H1 (cell line): ENCODE measurements at regions not wholly inside any gene's neighbourhood (a gene's known extent, or its start where the extent isn't known, plus 50 kb on each side); places are given as distances from the start of the nearest gene placed in this dataset.

Source experiments
- CTCF ChIA-PET: fragments of 300-600 bp; sonication (Branson Sonifier 250); formaldehyde crosslinking; loops from one replicate; lab custom pipeline; 2021; ENCODE audit not compliant: partially characterized antibody; lab: Charles Lee
- POLR2A ChIA-PET: fragments of 300-600 bp; sonication (Branson Sonifier 250); formaldehyde crosslinking; loops from one replicate; lab custom pipeline; 2021; ENCODE audit warnings: inconsistent platforms; ENCODE audit not compliant: partially characterized antibody; lab: Charles Lee
- DNase-seq, 2 experiments: peaks; one replicate each; pipeline versions ENCODE4 v3.0.0 to v3.0.0-alpha.2; 2010 to 2022; ENCODE audit warnings: low spot score in 2 of 2, low read depth in 1 of 2, mixed read lengths in 1 of 2
- FAIRE-seq: peaks from 2 replicates; lab custom pipeline; 2011; peaks lifted over from hg19 to GRCh38; lab: Jason Lieb, UNC
- H2AFZ ChIP-seq: 2 replicates; pipeline ENCODE4 v1.8.1; 2012; ENCODE audit warnings: low read length, inconsistent platforms
- H2AK5ac ChIP-seq: 2 replicates; pipeline ENCODE4 v1.6.1; 2013; ENCODE audit warnings: low read depth, low read length
- H2BK120ac ChIP-seq: replicated peaks from 2 replicates; pipeline ENCODE3; 2013; ENCODE audit warnings: low read depth, low read length, inconsistent platforms
- H2BK12ac ChIP-seq: 2 replicates; pipeline ENCODE4 v1.6.1; 2013; ENCODE audit warnings: low read depth, low read length
- H2BK15ac ChIP-seq: 2 replicates; pipeline ENCODE4 v1.6.1; 2013; ENCODE audit warnings: low read length
- H2BK20ac ChIP-seq: 2 replicates; pipeline ENCODE4 v1.6.1; 2013; ENCODE audit warnings: low read length
- H2BK5ac ChIP-seq: 2 replicates; pipeline ENCODE4 v1.6.1; 2013; ENCODE audit warnings: low read depth, low read length
- H3K14ac ChIP-seq: 2 replicates; pipeline ENCODE4 v1.6.1; 2013; ENCODE audit warnings: inconsistent platforms; ENCODE audit not compliant: insufficient read length
- H3K18ac ChIP-seq: 2 replicates; pipeline ENCODE4 v1.6.1; 2013; ENCODE audit warnings: low read length; ENCODE audit errors: extremely low read depth
- H3K23ac ChIP-seq: 2 replicates; pipeline ENCODE4 v1.6.1; 2013; ENCODE audit warnings: inconsistent platforms; ENCODE audit not compliant: insufficient read length
- H3K23me2 ChIP-seq: 2 replicates; pipeline ENCODE4 v1.6.1; 2013; ENCODE audit warnings: low read depth, low read length
- H3K27ac ChIP-seq: 2 replicates; pipeline ENCODE4 v1.6.1; 2011; ENCODE audit warnings: low read depth, low read length, inconsistent platforms
- H3K27me3 ChIP-seq, 4 experiments: replicated peaks in 1 of 4; 1 replicate in 1 of 4; 2 replicates in 3 of 4; pipeline versions ENCODE4 v1.6.1 to v1.8.1; 2011 to 2013; ENCODE audit warnings: low read length in 3 of 4, mild to moderate bottlenecking in 3 of 4, inconsistent platforms in 2 of 4, mixed read lengths in 2 of 4, moderate library complexity in 1 of 4; ENCODE audit not compliant: control insufficient read depth in 3 of 4, insufficient read depth in 3 of 4; ENCODE audit errors: extremely low read depth in 1 of 4
- H3K36me3 ChIP-seq, 4 experiments: 2 replicates each; pipeline versions ENCODE4 v1.6.1 to v1.8.1; 2011 to 2013; ENCODE audit warnings: mild to moderate bottlenecking in 4 of 4, low read length in 3 of 4, moderate library complexity in 2 of 4, control low read depth in 1 of 4, inconsistent platforms in 1 of 4; ENCODE audit not compliant: insufficient read depth in 4 of 4, control insufficient read depth in 2 of 4
- H3K4ac ChIP-seq: replicated peaks from 2 replicates; pipeline ENCODE3; 2013; ENCODE audit warnings: low read length, low read depth, mixed read lengths, inconsistent platforms; ENCODE audit not compliant: insufficient read length
- H3K4me1 ChIP-seq, 4 experiments: replicated peaks in 1 of 4; 1 replicate in 1 of 4; 2 replicates in 3 of 4; pipeline versions ENCODE4 v1.6.1 to v1.8.1; 2011 to 2013; ENCODE audit warnings: low read length in 3 of 4, inconsistent platforms in 2 of 4, mixed read lengths in 1 of 4; ENCODE audit not compliant: insufficient read depth in 4 of 4, control insufficient read depth in 3 of 4
- H3K4me2 ChIP-seq, 2 experiments: 2 replicates each; pipeline versions ENCODE4 v1.6.1 to v1.8.1; 2011 to 2013; ENCODE audit warnings: low read depth in 2 of 2, low read length in 2 of 2, control low read depth in 1 of 2, inconsistent platforms in 1 of 2, mild to moderate bottlenecking in 1 of 2; ENCODE audit not compliant: insufficient read depth in 1 of 2
- H3K4me3 ChIP-seq, 4 experiments: fragments of 200-600, 300-600 bp in 1 of 4; sonication (generic), shearing (Covaris generic), sonication (Bioruptor Twin) in 1 of 4; 2 replicates each; pipeline versions ENCODE4 v1.5.1 to v1.8.1; 2011 to 2016; ENCODE audit warnings: low read length in 4 of 4, low read depth in 3 of 4, control low read depth in 2 of 4, inconsistent platforms in 2 of 4, mild to moderate bottlenecking in 2 of 4, mixed read lengths in 1 of 4, moderate library complexity in 1 of 4; ENCODE audit not compliant: insufficient read depth in 2 of 4; ENCODE audit errors: extremely low read depth in 1 of 4
- H3K56ac ChIP-seq: replicated peaks from 2 replicates; pipeline ENCODE3; 2013; ENCODE audit warnings: low read depth, mild to moderate bottlenecking, mixed read lengths, low read length, inconsistent platforms; ENCODE audit not compliant: insufficient read length
- H3K79me1 ChIP-seq: 2 replicates; pipeline ENCODE4 v1.6.1; 2013; ENCODE audit warnings: low read depth, low read length, control low read depth
- H3K79me2 ChIP-seq, 2 experiments: 2 replicates each; pipeline versions ENCODE4 v1.6.1 to v1.8.1; 2012 to 2013; ENCODE audit warnings: low read length in 2 of 2, mild to moderate bottlenecking in 2 of 2, inconsistent platforms in 1 of 2; ENCODE audit not compliant: insufficient read depth in 2 of 2, control insufficient read depth in 1 of 2
- H3K9ac ChIP-seq, 4 experiments: replicated peaks in 1 of 4; 1 replicate in 1 of 4; 2 replicates in 3 of 4; pipeline versions ENCODE4 v1.6.1 to v1.8.1; 2011 to 2013; ENCODE audit warnings: low read depth in 3 of 4, low read length in 3 of 4, control low read depth in 2 of 4, mild to moderate bottlenecking in 2 of 4, moderate library complexity in 2 of 4, inconsistent platforms in 1 of 4; ENCODE audit errors: extremely low read depth in 1 of 4
- H3K9me3 ChIP-seq, 2 experiments: 2 replicates each; pipeline versions ENCODE4 v1.6.1 to v1.8.1; 2012 to 2013; ENCODE audit warnings: mild to moderate bottlenecking in 2 of 2, moderate library complexity in 2 of 2, control low read depth in 1 of 2, inconsistent platforms in 1 of 2, low read depth in 1 of 2, low read length in 1 of 2, mixed read lengths in 1 of 2; ENCODE audit not compliant: insufficient read depth in 2 of 2
- H4K20me1 ChIP-seq, 2 experiments: replicated peaks in 1 of 2; 2 replicates each; pipeline versions ENCODE3 to v1.8.1; 2011 to 2013; ENCODE audit warnings: inconsistent platforms in 2 of 2, low read length in 2 of 2, mild to moderate bottlenecking in 1 of 2; ENCODE audit not compliant: insufficient read depth in 2 of 2, control insufficient read depth in 1 of 2
- H4K5ac ChIP-seq: 2 replicates; pipeline ENCODE4 v1.6.1; 2013; ENCODE audit warnings: low read length, low read depth, mixed read lengths, inconsistent platforms; ENCODE audit not compliant: insufficient read length
- H4K8ac ChIP-seq: 2 replicates; pipeline ENCODE4 v1.8.0; 2013; ENCODE audit warnings: mild to moderate bottlenecking, moderate library complexity, low read length, inconsistent platforms; ENCODE audit not compliant: insufficient read depth; ENCODE audit errors: extremely low read depth
- H4K91ac ChIP-seq: replicated peaks from 2 replicates; pipeline ENCODE3; 2013; ENCODE audit warnings: low read length, mixed read lengths, inconsistent platforms; ENCODE audit not compliant: insufficient read length
- BACH1 ChIP-seq: IDR thresholded peaks from 2 replicates; pipeline ENCODE4 v1.6.1; 2012; ENCODE audit warnings: low read length, improper control_type of control experiment
- CREB1 ChIP-seq: IDR thresholded peaks from 2 replicates; pipeline ENCODE4 v1.6.1; 2012; ENCODE audit warnings: inconsistent platforms
- EP300 ChIP-seq, 2 experiments: IDR thresholded peaks; 1 replicate in 1 of 2; 2 replicates in 1 of 2; pipeline ENCODE4 v1.6.1; 2011 to 2012; ENCODE audit warnings: low read depth in 2 of 2, low read length in 2 of 2, mild to moderate bottlenecking in 2 of 2, borderline replicate concordance in 1 of 2, inconsistent platforms in 1 of 2, moderate library complexity in 1 of 2
- GABPA ChIP-seq: IDR thresholded peaks from 2 replicates; pipeline ENCODE4 v1.6.1; 2011; ENCODE audit warnings: mild to moderate bottlenecking, low read length, moderate library complexity, borderline replicate concordance; ENCODE audit not compliant: insufficient read depth
- KDM5A ChIP-seq: fragments of 200-600 bp; IDR thresholded peaks from 2 replicates; pipeline ENCODE4 v1.7.1; 2012; ENCODE audit warnings: mild to moderate bottlenecking, low read length, inconsistent platforms, mixed read lengths
- RXRA ChIP-seq: IDR thresholded peaks from 2 replicates; pipeline ENCODE4 v1.6.1; 2011; ENCODE audit warnings: low read depth, mild to moderate bottlenecking, low read length, moderate library complexity; ENCODE audit not compliant: insufficient read depth
- YY1 ChIP-seq: IDR thresholded peaks from 2 replicates; pipeline ENCODE4 v1.6.1; 2011; ENCODE audit warnings: low read depth, mild to moderate bottlenecking, low read length
- WGBS, 2 experiments: shearing (Covaris generic) in 1 of 2; methylation state at CpG; one replicate each; pipeline versions ENCODE4 v1.1.6 to v1.1.7; 2013 to 2015; ENCODE audit warnings: low lambda C conversion rate in 2 of 2, mixed read lengths in 2 of 2, inconsistent platforms in 1 of 2, low coverage in 1 of 2, missing lambda C conversion rate in 1 of 2; ENCODE audit not compliant: insufficient replicate concordance in 2 of 2, insufficient coverage in 1 of 2, insufficient read length in 1 of 2; ENCODE audit errors: extremely low coverage in 1 of 2, missing lambda C conversion rate in 1 of 2; 5-methylcytosine and 5-hydroxymethylcytosine counted together

DNA sequence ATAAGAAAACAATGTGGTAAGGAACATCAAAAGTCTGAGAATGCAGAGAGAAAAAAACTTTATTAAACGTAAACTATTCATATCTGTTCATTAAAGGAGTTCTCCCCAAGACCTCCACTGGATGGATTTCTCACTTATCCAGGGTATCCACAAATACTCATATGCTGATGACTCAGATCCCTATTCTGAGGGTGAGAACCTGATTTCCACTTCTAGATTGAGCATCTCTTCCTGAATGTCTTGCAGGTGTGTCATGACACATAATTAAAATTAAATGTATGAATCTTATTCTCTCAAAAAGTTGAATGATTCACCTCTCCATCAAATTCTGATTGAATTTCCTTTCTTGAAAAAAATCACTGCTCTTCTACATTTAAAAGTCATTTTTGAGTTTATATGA, 199.9 kb downstream of the MFSD1 start:
- no peak overlapping the region for H3K9ac ChIP-seq
- TF ChIP-seq GABPA (no peak), YY1 (no peak), EP300 (IDR thresholded peaks at IDR 0.05; ENCODE audit: borderline replicate concordance in 1 of 2, low read depth in 2 of 2, low read length in 2 of 2) (no peak), KDM5A (no peak), RXRA (no peak), BACH1 (no peak), CREB1 (no peak)
- H3K18ac ChIP-seq: no peak overlapping the region
- no peak overlapping the region for H2BK15ac ChIP-seq
- H4K20me1 ChIP-seq: no peaks in the 10 kb centered on the region
- H3K79me2 ChIP-seq: no peaks in the 10 kb centered on the region
- no peak overlapping the region for H2AFZ ChIP-seq
- H3K4me1 ChIP-seq: no peaks in the 10 kb centered on the region
- H2BK120ac ChIP-seq: no peak overlapping the region
- no peak overlapping the region for H2BK5ac ChIP-seq
- no peak overlapping the region for H3K14ac ChIP-seq
- H4K5ac ChIP-seq: no peak overlapping the region
- no peak overlapping the region for H3K27ac ChIP-seq
- WGBS, 2 experiments: 95% methylated on average over 1 of the region's 1 CpG; no CpG with 5 or more reads in 1 of the 2 experiments
- H2BK12ac ChIP-seq: no peak overlapping the region
- H2AK5ac ChIP-seq: no peak overlapping the region
- H2BK20ac ChIP-seq: no peak overlapping the region
- DNase-seq (no peak), FAIRE-seq (no peak)
- H3K79me1 ChIP-seq: no peaks in the 10 kb centered on the region
- no peak overlapping the region for H3K4ac ChIP-seq
- no peak overlapping the region for H4K8ac ChIP-seq
- H3K56ac ChIP-seq: no peak overlapping the region
- no peaks in the 10 kb centered on the region for H3K9me3 ChIP-seq
- no peaks in the 10 kb centered on the region; a peak in 1 of 7 replicates for H3K27me3 ChIP-seq
- ChIA-PET CTCF (no interaction called here), POLR2A (no interaction called here)
- H3K23ac ChIP-seq: no peak overlapping the region
- H3K4me2 ChIP-seq: no peak overlapping the region
- H3K23me2 ChIP-seq: no peaks in the 10 kb centered on the region
- H4K91ac ChIP-seq: no peak overlapping the region
- H3K36me3 ChIP-seq: no peaks in the 10 kb centered on the region
- no peak overlapping the region for H3K4me3 ChIP-seq
